ENCODE measurements at regions not wholly inside any gene's neighbourhood (a gene's known extent, or its start where the extent isn't known, plus 50 kb on each side); places are given as distances from the start of the nearest gene placed in this dataset.

DNA sequence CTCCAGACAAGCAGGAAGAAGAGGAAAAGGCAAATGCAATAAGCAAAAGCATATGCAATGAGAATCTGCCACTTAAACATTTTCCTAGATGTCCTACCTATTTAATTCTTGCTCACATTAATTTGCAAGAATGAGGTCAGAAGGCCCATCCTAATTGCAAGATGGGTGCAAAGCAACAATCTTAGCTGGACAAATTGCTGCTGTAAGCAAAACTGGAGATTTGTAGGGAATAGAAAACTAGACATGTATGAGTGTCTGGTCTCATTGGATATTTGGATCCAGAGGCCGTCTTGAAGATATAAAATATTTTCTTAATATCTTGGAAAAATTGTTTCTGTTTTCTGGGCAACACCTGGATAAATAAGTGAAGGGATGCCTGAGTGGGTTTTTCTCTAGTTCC is 150.1 kb upstream of the PGR start:
- TF ChIP-seq, protein P1, sequence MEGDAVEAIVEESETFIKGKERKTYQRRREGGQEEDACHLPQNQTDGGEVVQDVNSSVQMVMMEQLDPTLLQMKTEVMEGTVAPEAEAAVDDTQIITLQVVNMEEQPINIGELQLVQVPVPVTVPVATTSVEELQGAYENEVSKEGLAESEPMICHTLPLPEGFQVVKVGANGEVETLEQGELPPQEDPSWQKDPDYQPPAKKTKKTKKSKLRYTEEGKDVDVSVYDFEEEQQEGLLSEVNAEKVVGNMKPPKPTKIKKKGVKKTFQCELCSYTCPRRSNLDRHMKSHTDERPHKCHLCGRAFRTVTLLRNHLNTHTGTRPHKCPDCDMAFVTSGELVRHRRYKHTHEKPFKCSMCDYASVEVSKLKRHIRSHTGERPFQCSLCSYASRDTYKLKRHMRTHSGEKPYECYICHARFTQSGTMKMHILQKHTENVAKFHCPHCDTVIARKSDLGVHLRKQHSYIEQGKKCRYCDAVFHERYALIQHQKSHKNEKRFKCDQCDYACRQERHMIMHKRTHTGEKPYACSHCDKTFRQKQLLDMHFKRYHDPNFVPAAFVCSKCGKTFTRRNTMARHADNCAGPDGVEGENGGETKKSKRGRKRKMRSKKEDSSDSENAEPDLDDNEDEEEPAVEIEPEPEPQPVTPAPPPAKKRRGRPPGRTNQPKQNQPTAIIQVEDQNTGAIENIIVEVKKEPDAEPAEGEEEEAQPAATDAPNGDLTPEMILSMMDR (IDR thresholded peaks at IDR 0.05; ENCODE audit: control extremely low read depth in 1 of 3, insufficient read depth in 1 of 3, low read depth in 1 of 3, low read length in 3 of 3) = no peak
- no peak for TF ChIP-seq CEBPB (IDR thresholded peaks at IDR 0.05; ENCODE audit: low read depth, low read length)
- TF ChIP-seq CHD1 (IDR thresholded peaks at IDR 0.05; ENCODE audit: low read depth, low read length) = no peak
- TF ChIP-seq JUN (IDR thresholded peaks at IDR 0.05; ENCODE audit: low read depth, low read length) = no peak
- TF ChIP-seq, protein P2, sequence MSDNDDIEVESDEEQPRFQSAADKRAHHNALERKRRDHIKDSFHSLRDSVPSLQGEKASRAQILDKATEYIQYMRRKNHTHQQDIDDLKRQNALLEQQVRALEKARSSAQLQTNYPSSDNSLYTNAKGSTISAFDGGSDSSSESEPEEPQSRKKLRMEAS (IDR thresholded peaks at IDR 0.05) = no peak
